ENCODE measurements at regions not wholly inside any gene's neighbourhood (a gene's known extent, or its start where the extent isn't known, plus 50 kb on each side); places are given as distances from the start of the nearest gene placed in this dataset.

- H3K4me3 Mint-ChIP-seq: no peak overlapping the region
- peaks cover 17% of the 10 kb centered on the region for H3K4me1 Mint-ChIP-seq
- H3K9me3 Mint-ChIP-seq: no peaks in the 10 kb centered on the region
- no peaks in the 10 kb centered on the region for H3K27me3 Mint-ChIP-seq (ENCODE audit: low read depth, poor library complexity)
- no peaks in the 10 kb centered on the region for H3K36me3 Mint-ChIP-seq (ENCODE audit: low read depth)
- DNase-seq: no peak
- no peak for TF ChIP-seq CTCF (IDR thresholded peaks at IDR 0.05)
- H3K27ac Mint-ChIP-seq: no peak overlapping the region
These were observed 191.8 kb downstream of the TOMM20 start for GRCh38 chr1:234936612-234937389.

- Mint-ChIP-seq H3K36me3 (ENCODE audit: low read depth) (no peaks in the 10 kb centered on the region), H3K4me1 (peaks cover 17% of the 10 kb centered on the region), H3K27me3 (ENCODE audit: low read depth, poor library complexity) (no peaks in the 10 kb centered on the region), H3K27ac (no peak overlapping the region), H3K9me3 (no peaks in the 10 kb centered on the region), H3K4me3 (no peak overlapping the region)
- no peak for TF ChIP-seq CTCF (IDR thresholded peaks at IDR 0.05)
- no peak for DNase-seq
These were observed 194.0 kb downstream of the TOMM20 start for GRCh38 chr1:234934611-234935033.

- Mint-ChIP-seq H3K9me3 (no peaks in the 10 kb centered on the region), H3K4me1 (peaks cover 25% of the 10 kb centered on the region), H3K27me3 (ENCODE audit: low read depth, poor library complexity) (no peaks in the 10 kb centered on the region), H3K36me3 (ENCODE audit: low read depth) (no peaks in the 10 kb centered on the region), H3K27ac (no peak overlapping the region), H3K4me3 (no peak overlapping the region)
- no peak for DNase-seq
- TF ChIP-seq CTCF (IDR thresholded peaks at IDR 0.05): no peak
These were observed 195.2 kb downstream of the TOMM20 start for GRCh38 chr1:234933475-234933874.

- DNase-seq: no peak
- Mint-ChIP-seq H3K9me3 (no peaks in the 10 kb centered on the region), H3K36me3 (ENCODE audit: low read depth) (no peaks in the 10 kb centered on the region), H3K4me3 (no peak overlapping the region), H3K4me1 (peaks cover 32% of the 10 kb centered on the region), H3K27me3 (ENCODE audit: low read depth, poor library complexity) (peaks cover 3% of the 10 kb centered on the region), H3K27ac (no peak overlapping the region)
- TF ChIP-seq CTCF (IDR thresholded peaks at IDR 0.05): no peak
These were observed 195.9 kb downstream of the TOMM20 start for GRCh38 chr1:234932511-234933430.

GRCh38 chr1:234932106-234932505 lies 196.5 kb downstream of the TOMM20 start:
- no peak overlapping the region for H3K4me3 Mint-ChIP-seq
- no peaks in the 10 kb centered on the region for H3K9me3 Mint-ChIP-seq
- peaks cover 3% of the 10 kb centered on the region for H3K27me3 Mint-ChIP-seq (ENCODE audit: low read depth, poor library complexity)
- no peaks in the 10 kb centered on the region for H3K36me3 Mint-ChIP-seq (ENCODE audit: low read depth)
- peaks cover 39% of the 10 kb centered on the region for H3K4me1 Mint-ChIP-seq
- H3K27ac Mint-ChIP-seq: no peak overlapping the region
- TF ChIP-seq CTCF (IDR thresholded peaks at IDR 0.05): no peak
- DNase-seq: no peak

All from nephron progenitor cell (in vitro differentiated cells).